Lower leg skin (tissue), 3 donors: ENCODE measurements at regions not wholly inside any gene's neighbourhood (a gene's known extent, or its start where the extent isn't known, plus 50 kb on each side); places are given as distances from the start of the nearest gene placed in this dataset.

Experiments used
- CTCF ChIP-seq, 3 donors: fragments of 450-650 bp; IDR thresholded peaks; one replicate each; pipeline ENCODE4 v1.5.1; 2016; ENCODE audit warnings: antibody characterized with exemption in 3 of 3, mild to moderate bottlenecking in 3 of 3, moderate library complexity in 2 of 3
- POLR2A ChIP-seq, 2 donors: fragments of 450-650 bp; IDR thresholded peaks; one replicate each; pipeline ENCODE4 v1.6.1; 2016 to 2017; ENCODE audit warnings: antibody characterized with exemption in 2 of 2, mild to moderate bottlenecking in 1 of 2, moderate library complexity in 1 of 2

DNA sequence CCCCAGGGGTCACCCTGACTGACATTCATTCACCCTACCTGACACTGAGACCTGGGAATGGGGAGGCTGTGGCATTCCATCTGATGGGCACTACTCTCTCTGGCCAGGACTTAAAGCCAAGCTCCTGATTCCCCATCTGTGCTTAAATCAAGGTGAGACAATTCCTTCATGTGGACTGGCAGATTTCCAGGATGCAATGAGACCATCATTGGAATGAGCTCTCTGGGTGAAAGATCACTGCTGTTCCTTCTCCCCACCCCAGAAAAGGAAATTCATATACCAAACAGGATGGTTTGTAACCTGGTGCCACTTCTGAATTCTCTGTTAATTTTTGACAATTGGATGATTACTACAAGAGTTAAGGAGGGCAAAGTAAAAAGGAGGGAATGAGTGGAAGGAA is 354.8 kb downstream of the MID1IP1 start:
- TF ChIP-seq CTCF (IDR thresholded peaks at IDR 0.05) (no peak), POLR2A (IDR thresholded peaks at IDR 0.05) (no peak)
